ENCODE measurements at regions not wholly inside any gene's neighbourhood (a gene's known extent, or its start where the extent isn't known, plus 50 kb on each side); places are given as distances from the start of the nearest gene placed in this dataset.

- DNase-seq (no peak), ATAC-seq (no peak)
- Histone ChIP-seq H3K27ac (no peak overlapping the region), H3K9me3 (no peaks in the 10 kb centered on the region), H3K27me3 (no peaks in the 10 kb centered on the region), H3K4me3 (no peak overlapping the region), H3K36me3 (no peaks in the 10 kb centered on the region), H3K4me1 (no peaks in the 10 kb centered on the region)
- TF ChIP-seq, protein P1, sequence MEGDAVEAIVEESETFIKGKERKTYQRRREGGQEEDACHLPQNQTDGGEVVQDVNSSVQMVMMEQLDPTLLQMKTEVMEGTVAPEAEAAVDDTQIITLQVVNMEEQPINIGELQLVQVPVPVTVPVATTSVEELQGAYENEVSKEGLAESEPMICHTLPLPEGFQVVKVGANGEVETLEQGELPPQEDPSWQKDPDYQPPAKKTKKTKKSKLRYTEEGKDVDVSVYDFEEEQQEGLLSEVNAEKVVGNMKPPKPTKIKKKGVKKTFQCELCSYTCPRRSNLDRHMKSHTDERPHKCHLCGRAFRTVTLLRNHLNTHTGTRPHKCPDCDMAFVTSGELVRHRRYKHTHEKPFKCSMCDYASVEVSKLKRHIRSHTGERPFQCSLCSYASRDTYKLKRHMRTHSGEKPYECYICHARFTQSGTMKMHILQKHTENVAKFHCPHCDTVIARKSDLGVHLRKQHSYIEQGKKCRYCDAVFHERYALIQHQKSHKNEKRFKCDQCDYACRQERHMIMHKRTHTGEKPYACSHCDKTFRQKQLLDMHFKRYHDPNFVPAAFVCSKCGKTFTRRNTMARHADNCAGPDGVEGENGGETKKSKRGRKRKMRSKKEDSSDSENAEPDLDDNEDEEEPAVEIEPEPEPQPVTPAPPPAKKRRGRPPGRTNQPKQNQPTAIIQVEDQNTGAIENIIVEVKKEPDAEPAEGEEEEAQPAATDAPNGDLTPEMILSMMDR (IDR thresholded peaks at IDR 0.05): no peak
- intact Hi-C loops (cut with DNase I): no loop called here
Observed at GRCh38 chr13:69108486-69108885, 999.1 kb upstream of the ATXN8OS start.

- H3K4me1 ChIP-seq: no peaks in the 10 kb centered on the region
- no peak for DNase-seq
- TF ChIP-seq, protein P1 (IDR thresholded peaks at IDR 0.05): no peak
- no peaks in the 10 kb centered on the region for H3K9me3 ChIP-seq
- no peak overlapping the region for H3K4me3 ChIP-seq
- H3K27me3 ChIP-seq: no peaks in the 10 kb centered on the region
- intact Hi-C loops (cut with DNase I): no loop called here
- H3K27ac ChIP-seq: no peak overlapping the region
- ATAC-seq: no peak
- no peaks in the 10 kb centered on the region for H3K36me3 ChIP-seq
Observed at GRCh38 chr13:69107436-69107835, 1000.2 kb upstream of the ATXN8OS start.

GRCh38 chr13:69101841-69102240, 1005.8 kb upstream of the ATXN8OS start:
- intact Hi-C loops (cut with DNase I): no loop called here
- TF ChIP-seq, protein P1 (IDR thresholded peaks at IDR 0.05): no peak
- Histone ChIP-seq H3K27ac (no peak overlapping the region), H3K4me3 (no peak overlapping the region), H3K36me3 (no peaks in the 10 kb centered on the region), H3K4me1 (no peaks in the 10 kb centered on the region), H3K9me3 (no peaks in the 10 kb centered on the region), H3K27me3 (no peaks in the 10 kb centered on the region)
- DNase-seq: no peak
- no peak for ATAC-seq

GRCh38 chr13:69094485-69094884, 1013.1 kb upstream of the ATXN8OS start:
- TF ChIP-seq, protein P1 (IDR thresholded peaks at IDR 0.05): no peak

DNA sequence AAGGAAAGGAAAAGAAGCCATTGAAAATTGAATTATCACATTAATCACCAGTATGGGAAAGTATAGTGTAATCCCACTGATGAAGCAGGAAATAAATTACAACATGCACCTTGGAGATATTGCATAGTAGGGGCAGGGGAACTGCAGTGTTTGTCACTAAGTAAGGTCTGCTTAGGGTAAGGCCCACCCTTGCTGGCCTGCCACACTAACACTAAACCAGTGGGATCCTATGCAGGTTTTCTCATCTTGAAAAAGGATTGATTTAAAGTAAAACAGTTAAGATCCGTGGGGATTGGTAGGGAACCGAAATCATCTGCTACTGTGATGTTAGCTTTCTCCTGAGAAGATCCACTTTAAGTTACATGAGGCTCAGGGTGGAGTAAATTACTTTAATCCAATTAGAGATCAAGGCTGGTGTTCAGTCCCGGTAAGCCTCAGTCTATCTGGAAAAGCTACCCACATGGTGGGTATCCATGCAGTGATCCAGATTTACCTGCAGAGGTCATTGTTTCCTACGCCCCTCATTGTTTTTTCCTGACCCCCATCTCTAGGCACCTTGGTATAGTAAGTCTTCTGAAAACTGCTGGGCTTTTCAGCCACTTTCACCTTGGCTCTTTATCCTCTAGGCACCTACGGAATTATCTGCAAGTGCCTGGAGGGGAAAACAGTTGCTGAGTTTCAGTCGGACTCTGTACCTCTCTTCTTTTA, 1014.9 kb upstream of the ATXN8OS start:
- Histone ChIP-seq H3K4me1 (no peaks in the 10 kb centered on the region), H3K27me3 (no peaks in the 10 kb centered on the region), H3K9me3 (no peaks in the 10 kb centered on the region), H3K4me3 (no peak overlapping the region), H3K36me3 (no peaks in the 10 kb centered on the region), H3K27ac (no peak overlapping the region)
- TF ChIP-seq, protein P1 (IDR thresholded peaks at IDR 0.05): no peak
- no peak for ATAC-seq
- no peak for DNase-seq
- intact Hi-C loops (cut with DNase I): no loop called here

More at GRCh38 chr13:69094485-69094884, 1013.1 kb upstream of the ATXN8OS start:
- H3K4me1 ChIP-seq: no peaks in the 10 kb centered on the region
- DNase-seq (no peak), ATAC-seq (no peak)
- H3K27ac ChIP-seq: no peak overlapping the region
- no peaks in the 10 kb centered on the region for H3K9me3 ChIP-seq
- H3K36me3 ChIP-seq: no peaks in the 10 kb centered on the region
- intact Hi-C loops (cut with DNase I): no loop called here
- no peaks in the 10 kb centered on the region for H3K27me3 ChIP-seq
- H3K4me3 ChIP-seq: no peak overlapping the region

GRCh38 chr13:69077267-69077666, 1030.4 kb upstream of the ATXN8OS start:
- DNase-seq (no peak), ATAC-seq (no peak)
- Histone ChIP-seq H3K36me3 (no peaks in the 10 kb centered on the region), H3K4me3 (no peak overlapping the region), H3K9me3 (no peaks in the 10 kb centered on the region), H3K4me1 (no peaks in the 10 kb centered on the region), H3K27me3 (no peaks in the 10 kb centered on the region), H3K27ac (no peak overlapping the region)
- intact Hi-C loops (cut with DNase I): no loop called here
- TF ChIP-seq, protein P1 (IDR thresholded peaks at IDR 0.05): no peak
